Skin epidermis (tissue), 12 donors: ENCODE measurements at regions not wholly inside any gene's neighbourhood (a gene's known extent, or its start where the extent isn't known, plus 50 kb on each side); places are given as distances from the start of the nearest gene placed in this dataset.
"Not testable (repeated sequence)": the region's sequence is repeated elsewhere in the genome, so short reads cannot be mapped to it uniquely, and the experiment has no call there.

ENCODE experiments used
- H3K27ac ChIP-seq, 21 experiments: fragments of 200-600 bp; sonication (generic) in 11 of 21; one replicate each; pipeline ENCODE4 v1.5.0; 2020; ENCODE audit warnings: mild to moderate bottlenecking in 3 of 21, inconsistent platforms in 2 of 21, moderate library complexity in 2 of 21
- H3K4me3 ChIP-seq, 7 experiments: fragments of 200-600 bp; sonication (generic) in 2 of 7; one replicate each; pipeline ENCODE4 v1.5.0; 2020; ENCODE audit warnings: inconsistent platforms in 2 of 7, mild to moderate bottlenecking in 2 of 7, moderate library complexity in 1 of 7

DNA sequence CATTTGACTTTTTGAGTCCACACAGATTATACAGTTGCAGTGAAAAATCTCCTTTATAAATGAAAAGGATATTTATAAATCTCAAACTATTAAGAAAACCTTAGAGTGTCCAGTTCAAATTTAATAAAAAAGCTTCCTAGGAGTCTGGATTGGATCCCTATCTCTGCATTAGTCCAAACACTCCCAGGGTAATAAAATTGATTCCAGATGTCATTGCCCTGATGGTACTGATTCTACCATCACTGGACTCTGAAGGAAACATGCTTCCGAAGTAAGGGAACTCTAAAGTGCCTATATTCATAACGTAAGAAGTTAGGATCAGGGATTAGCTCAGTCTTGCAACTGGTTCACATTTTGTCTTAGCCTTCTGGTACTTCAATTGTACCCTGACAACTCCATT lies 1325.1 kb upstream of the MAP3K7 start:
- no peak overlapping the region for H3K4me3 ChIP-seq
- no peak overlapping the region for H3K27ac ChIP-seq

DNA sequence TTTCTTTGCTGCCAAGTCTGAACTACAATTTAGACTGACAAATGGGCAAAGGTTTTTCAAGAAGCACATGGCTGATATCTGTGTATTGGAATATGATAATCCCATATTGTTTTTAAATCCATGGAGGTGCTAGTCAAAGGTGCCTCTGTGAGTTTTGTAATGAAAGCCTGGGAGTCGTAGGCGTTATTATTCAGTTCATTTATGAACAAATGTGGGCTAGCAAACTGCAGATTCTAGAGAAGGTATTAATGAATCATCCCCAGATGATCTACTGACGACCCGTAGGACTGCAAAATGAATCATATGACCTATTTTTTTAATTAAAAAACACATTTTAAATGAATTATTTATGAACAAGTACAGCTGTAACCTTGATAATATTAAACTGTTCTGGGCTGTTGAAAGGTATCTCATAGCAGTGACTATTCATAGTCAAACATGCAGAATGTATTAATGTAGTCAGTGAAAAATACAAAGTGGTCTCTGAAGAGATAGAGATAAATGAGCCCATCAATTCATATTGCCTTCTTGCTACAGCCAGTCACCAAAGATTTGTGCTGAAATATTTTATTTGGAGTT lies 1317.8 kb upstream of the MAP3K7 start:
- H3K4me3 ChIP-seq = no peak overlapping the region
- H3K27ac ChIP-seq = no peak overlapping the region

DNA sequence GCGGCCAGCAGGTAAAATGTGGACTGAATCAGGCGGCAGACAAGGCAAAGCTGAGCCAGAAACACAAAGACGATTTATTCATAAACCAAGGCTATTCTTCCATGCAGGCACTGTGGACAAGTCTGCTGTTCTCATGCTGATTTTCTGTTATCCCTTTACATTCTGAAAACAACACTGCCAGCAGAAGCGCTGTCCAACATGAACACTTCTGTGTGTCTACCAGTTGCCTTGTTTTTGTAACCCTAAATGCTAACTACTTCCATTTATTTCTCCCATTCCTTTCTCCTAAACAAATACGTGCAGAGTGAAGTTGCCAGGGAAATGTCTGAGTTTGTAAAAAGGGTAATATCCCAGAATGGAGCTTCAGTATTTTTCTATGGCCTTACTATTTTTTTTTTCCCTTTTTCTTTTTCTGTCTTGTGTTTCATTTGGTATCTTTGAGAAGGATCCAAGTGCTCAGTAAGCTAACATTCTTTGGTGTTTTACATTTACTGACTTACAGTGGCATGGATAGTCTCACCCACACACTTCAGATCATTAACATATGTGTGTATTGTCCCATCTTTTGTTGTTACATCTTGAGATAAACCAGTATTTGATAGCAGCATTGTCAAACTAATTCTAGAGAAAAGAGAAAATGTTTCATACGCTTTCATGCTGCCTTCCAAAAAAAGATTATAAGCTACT lies 1308.9 kb upstream of the MAP3K7 start:
- H3K27ac ChIP-seq = no peak overlapping the region

DNA sequence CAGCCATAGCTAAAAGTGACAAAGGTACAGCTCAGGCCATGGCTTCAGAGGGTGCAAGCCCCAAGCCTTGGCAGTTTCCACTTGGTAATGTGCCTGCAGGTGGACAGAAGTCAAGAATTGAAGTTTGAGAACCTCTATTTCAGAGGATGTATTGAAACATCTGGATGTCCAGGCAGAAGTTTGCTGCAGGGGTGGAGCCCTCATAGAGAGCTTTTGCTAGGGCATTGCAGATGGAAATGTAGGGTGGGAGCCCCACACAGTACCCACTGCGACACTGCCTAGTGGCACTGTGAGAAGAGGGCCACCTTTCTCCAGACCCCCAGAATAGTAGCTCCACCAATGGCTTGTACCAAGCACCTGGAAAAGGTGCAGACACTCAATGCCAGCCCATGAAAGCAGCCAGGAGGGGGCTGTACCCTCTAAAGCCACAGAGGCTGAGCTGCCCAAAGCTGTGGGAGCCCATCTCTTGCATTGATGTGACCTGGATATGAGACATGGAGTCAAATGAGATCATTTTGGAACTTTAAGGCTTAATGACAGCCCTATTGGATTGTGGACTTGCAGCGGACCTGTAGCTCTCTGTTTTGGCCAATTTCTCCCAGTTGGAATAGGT lies 1299.4 kb upstream of the MAP3K7 start:
- no peak overlapping the region for H3K4me3 ChIP-seq
- no peak overlapping the region for H3K27ac ChIP-seq

More for the DNA sequence above, 1308.9 kb upstream of the MAP3K7 start:
- H3K4me3 ChIP-seq = no peak overlapping the region

DNA sequence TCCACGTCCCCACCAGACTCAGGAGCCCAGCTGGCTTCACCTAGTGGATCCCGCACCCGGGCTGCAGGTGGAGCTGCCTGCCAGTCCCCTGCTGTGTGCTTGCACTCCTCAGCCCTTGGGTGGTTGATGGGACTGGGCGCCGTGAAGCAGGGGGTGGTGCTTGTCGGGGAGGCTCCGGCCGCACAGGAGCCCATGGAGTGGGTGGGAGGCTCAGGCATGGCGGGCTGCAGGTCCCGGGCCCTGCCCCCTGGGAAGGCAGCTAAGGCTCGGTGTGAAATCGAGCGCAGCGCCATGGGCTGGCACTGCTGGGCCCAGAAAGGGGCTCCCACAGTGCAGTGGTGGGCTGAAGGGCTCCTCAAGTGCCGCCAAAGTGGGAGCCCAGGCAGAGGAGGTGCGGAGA lies 1294.9 kb upstream of the MAP3K7 start:
- H3K27ac ChIP-seq, H3K4me3 ChIP-seq: not testable (repeated sequence)

DNA sequence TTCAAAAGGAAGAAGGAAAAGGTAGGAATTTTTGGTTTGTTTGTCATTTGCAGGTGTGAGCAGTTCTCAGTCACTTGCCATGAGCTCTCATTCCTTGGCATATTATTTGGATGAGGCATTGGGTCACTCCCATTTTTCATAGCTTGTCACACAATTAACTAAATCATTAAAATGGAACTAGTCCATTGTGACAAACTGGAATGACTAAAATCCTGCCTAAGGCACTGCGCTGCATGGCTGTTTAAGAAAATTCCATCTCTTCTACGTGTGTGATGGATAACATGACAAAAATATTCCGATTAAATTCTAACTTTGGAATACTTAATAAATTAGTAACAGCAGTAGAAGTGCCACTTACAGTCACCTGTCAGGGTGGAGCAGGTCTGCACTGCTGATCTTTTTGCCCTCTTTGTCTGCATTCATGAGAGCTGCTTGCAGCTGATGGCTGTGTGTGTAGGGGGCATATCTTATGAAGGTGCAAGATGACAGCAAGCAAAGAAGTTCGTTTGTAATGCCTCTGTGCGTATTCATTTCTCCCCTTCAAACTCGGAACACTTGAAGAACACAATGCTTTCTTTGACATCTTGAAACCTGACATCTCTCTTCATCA lies 1292.6 kb upstream of the MAP3K7 start:
- Histone ChIP-seq H3K27ac (no peak overlapping the region), H3K4me3 (no peak overlapping the region)

DNA sequence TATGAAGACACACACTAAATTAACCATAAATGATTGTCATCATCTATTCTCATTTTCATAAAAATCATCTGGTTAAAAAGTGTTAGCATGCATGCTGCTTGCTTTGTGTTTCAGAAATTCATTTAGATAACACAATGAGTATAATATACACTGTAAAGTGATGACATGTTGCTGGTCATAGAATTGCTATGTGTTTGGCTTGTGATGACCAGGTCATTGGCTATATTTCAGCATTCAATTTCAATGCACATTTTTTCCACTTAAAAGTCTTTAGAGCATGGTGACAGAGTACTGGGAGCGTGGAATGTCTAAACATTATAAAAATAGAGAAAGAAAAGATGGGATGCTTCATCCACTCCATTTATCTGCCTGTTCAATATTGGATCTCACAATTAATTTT lies 1291.1 kb upstream of the MAP3K7 start:
- no peak overlapping the region for H3K4me3 ChIP-seq
- no peak overlapping the region for H3K27ac ChIP-seq

DNA sequence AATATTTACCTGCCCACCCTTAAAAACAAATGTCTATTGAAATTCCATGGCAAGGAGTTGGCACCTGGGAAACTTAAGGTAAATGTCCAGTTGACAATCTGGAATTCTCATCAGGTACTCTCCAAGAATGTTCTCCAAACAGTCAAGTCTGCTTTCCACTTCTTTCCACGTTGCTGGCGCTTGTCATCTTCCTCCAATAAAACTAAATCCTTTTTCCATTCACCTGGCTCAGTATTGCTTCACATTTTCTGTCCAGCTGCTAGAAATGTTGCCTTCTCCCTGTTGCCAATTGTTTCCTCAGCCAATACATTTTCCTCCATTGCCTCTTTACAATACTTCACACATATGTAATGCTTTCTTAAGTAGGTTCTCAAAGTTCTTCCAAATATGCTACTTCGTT lies 1288.1 kb upstream of the MAP3K7 start:
- H3K27ac ChIP-seq = no peak overlapping the region
- H3K4me3 ChIP-seq = no peak overlapping the region

DNA sequence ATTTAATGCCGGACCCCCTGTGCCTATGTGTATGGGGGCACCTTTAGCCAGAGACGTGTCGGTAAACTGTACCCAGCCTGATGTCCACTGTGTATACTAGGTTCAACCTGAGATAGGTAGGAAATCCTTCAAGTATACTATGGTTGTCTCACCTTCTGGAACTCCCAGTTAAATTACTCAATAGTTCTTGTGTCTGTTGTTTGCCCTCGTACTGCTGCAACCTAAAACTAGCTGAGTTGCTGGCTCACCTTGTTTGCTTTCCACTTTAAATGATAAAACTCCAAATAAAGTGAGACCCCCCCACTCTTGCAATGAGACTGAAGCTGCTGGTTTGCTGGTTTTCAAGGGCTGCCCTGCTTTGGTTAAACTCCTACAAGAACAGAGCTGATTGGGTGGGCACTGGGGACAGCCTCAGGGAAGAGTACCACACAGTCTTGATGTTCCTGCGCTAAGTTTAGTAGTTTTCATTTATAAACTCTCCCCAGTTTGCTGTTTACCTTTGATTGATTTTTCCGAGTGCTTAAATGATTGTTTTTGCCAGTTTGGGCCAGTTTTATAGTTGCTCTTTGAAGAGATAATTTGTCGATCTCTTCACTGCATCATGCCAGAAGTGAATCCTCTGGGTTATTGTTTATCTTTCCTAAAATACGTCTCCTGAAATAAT lies 1281.8 kb upstream of the MAP3K7 start:
- H3K4me3 ChIP-seq = no peak overlapping the region
- no peak overlapping the region for H3K27ac ChIP-seq

DNA sequence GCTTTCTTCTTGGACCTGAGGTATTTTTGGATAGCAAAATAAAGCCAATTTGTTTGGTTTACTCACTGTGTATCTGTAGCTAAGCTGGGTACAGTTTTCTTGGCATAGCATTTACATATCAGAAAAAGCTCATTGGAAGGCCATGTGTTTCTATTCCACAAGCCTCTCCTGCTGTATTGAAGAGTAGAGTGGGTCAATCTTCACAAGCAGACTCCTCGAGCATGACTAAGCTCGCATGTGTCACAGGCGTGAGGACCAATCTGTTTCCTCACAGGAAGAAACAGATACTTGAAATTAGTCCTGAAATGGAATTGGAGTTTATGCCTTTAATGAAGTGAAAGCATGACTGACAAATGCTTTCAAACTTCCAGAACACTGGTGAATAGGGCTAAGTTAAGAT lies 1279.0 kb upstream of the MAP3K7 start:
- Histone ChIP-seq H3K4me3 (no peak overlapping the region), H3K27ac (no peak overlapping the region)

DNA sequence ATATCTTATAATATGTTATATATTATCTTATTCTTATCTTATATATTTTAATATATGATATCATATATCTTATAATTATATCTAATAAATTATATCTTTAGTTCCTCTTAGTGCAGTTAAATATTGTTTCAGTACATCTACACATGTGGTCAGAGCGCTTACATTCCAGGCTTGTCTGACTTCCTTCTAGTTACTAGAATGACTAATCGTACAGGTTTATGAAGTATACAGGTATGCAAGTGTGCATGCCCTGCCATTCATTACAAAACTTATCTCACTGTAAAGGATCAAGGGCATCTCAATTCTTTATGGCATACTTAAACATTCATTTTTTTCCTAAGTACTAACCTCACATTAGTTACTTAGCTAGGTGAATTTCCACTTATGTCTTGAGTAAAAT lies 1278.0 kb upstream of the MAP3K7 start:
- Histone ChIP-seq H3K4me3 (no peak overlapping the region), H3K27ac (no peak overlapping the region)

DNA sequence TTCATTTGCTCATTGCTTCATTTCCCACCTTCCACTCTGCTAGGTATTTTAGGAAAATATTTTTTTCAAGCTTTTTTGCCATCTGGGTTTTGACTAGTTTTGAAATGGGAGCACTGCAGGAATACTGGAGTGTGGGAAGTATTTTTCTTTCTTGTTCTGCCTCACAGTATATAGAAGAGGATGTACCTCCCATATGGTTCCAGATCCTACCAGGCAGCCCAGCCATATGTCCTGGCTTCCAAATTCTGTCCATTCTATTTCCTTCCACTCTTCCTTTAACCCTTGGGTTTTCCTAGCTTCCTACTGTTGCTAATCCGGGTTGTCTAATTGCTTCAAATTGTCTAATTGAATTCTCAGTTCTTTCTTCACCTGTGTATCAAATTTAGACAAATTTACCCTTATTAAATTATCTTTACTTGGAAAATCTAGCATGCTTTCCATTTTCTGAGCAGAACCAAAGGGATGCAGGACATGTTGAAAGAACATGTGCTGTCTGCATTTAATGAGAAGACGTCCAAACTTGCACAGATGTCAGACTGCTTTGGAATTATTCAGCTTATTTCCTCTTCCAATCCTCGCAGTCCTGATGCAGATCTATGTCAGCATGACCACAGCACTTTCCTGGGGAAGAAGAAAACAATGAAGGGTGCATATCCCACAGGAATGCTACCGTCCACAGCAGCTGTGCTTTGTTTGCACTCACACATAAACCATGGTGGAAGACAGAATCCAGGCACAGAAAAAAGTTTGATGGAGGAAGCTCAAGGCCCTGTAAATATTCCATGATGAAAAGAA lies 1273.9 kb upstream of the MAP3K7 start:
- no peak overlapping the region for H3K4me3 ChIP-seq

DNA sequence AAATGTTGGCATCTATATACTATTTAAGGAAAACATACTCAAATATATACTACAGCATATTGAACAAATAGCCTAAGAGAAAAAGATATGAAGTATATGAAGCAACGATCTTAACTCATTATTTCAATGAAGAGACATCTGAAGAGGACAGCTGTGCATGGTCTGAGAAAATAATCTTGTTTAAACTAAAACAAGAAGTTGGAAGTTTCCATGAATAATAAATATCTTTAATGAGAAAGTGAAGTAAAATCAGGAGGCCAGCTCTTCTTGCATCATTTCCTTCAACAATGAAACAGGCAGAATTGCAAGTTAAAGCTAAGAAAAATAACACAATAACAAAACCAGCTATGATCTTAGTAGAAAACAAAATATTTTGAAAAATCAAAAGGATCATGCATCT lies 1265.4 kb upstream of the MAP3K7 start:
- H3K4me3 ChIP-seq = no peak overlapping the region
- H3K27ac ChIP-seq = no peak overlapping the region

More for the DNA sequence above, 1273.9 kb upstream of the MAP3K7 start:
- H3K27ac ChIP-seq = no peak overlapping the region

DNA sequence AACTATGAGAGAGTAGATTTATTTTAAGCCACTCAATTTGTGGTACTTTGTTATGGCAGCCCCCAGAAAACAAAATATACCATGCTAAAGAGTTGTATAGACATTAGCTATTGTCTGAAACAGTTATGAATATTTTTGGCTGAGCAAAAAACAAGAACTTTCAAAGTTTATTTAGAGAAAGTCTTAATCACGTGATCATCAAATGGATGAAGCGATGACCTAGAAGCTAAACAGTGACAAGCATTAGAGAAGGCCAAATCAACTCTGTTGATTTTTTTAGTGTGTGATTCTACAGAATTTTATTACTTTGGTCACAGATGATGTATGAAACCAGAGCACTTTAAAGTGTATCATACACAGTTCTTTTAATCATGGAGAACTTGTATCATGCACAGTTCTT lies 1247.9 kb upstream of the MAP3K7 start:
- H3K4me3 ChIP-seq = no peak overlapping the region

DNA sequence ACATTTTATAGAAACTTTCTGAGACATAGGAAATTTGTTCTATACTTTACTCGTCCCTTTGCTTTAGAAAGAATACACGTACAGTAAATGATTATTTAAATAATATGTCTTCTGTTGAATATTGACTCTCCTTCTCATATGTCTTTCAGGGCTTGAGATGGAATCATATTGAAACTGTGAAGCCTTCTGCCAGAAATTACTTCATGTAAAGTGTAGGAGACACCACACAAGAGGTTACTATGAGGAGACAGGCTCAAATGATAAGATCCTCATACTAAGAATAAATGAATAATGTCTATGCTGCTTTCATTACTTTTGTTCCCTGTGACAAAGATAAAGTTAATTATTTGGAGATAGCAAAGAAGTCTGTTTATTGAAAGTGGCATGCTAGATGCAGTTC lies 1240.3 kb upstream of the MAP3K7 start:
- H3K4me3 ChIP-seq = no peak overlapping the region
- no peak overlapping the region for H3K27ac ChIP-seq

More for the DNA sequence above, 1247.9 kb upstream of the MAP3K7 start:
- H3K27ac ChIP-seq = no peak overlapping the region

DNA sequence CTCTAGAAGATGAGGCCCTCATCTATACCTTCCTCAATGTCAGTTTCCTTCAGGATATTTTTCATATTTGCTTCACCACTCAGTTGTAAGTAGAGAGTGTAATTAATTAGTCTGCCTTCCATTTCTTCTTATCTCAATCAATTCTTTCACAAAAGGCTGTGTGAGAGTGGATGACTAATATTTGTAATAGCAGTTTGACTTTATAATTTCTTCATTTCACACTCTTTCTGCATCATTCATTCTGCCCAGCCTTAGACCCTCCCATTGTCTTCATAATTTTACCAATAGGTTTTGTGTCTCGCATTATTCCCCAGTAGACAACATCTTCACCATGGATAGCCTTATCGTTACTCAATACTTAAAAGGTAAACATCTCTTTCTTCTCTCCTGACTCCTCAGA lies 1239.3 kb upstream of the MAP3K7 start:
- Histone ChIP-seq H3K27ac (no peak overlapping the region), H3K4me3 (no peak overlapping the region)

DNA sequence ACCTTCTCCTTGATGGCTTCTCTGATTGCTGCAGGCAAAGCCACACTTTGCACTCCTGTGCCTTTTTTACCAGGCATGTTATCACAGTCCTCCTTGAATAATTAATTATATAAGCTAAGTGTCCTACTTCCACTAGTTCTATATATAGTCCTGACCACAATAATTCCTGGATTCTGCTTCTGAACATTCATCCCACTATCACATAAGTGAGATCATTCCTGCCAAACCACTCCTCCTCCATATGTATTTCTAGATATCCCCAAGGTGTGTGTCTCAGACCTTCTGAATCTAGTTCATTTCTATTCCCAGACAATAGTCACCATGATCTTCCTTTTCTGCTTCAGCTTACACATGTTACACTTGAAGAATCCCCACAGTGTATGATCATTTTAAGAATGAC lies 1237.5 kb upstream of the MAP3K7 start:
- Histone ChIP-seq H3K27ac (no peak overlapping the region), H3K4me3 (no peak overlapping the region)

DNA sequence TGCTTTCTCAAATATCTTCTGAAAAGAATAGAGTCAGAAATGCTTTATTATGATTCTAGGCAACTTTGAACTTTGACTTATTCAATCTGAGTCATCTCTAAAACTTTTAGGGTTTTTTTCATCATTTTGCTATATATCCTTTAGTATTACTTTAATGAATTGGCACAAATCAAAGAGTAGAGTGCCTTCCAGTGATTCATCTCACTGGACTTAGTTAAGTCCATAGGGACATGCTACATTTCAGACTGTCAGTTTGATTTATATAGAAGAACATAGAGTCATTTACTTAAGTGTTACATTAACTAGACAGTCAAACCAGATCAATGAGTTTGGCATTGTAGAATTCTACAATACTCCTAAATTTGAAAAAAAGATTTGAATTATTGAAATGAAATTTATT lies 1235.7 kb upstream of the MAP3K7 start:
- Histone ChIP-seq H3K27ac (no peak overlapping the region), H3K4me3 (no peak overlapping the region)

DNA sequence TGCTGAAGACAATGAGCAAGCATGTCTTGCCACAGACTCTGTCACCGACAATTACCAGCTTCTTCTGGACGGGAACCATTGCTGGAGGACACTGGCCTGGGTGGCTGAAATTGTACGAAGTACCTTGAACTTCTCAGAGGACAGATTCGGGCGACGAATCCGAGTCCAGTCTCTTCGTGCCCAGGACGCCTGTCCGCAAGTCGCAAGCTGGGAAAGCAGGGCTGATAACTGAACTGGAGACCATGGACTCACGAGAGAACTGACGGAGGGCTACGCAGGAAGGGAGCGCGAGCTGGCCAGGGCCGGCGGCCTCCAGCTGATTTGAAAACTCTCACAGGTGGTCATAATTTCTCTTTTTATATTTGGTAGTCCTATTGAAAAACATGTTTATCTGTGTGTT lies 1229.5 kb upstream of the MAP3K7 start:
- H3K4me3 ChIP-seq = no peak overlapping the region
- no peak overlapping the region for H3K27ac ChIP-seq

DNA sequence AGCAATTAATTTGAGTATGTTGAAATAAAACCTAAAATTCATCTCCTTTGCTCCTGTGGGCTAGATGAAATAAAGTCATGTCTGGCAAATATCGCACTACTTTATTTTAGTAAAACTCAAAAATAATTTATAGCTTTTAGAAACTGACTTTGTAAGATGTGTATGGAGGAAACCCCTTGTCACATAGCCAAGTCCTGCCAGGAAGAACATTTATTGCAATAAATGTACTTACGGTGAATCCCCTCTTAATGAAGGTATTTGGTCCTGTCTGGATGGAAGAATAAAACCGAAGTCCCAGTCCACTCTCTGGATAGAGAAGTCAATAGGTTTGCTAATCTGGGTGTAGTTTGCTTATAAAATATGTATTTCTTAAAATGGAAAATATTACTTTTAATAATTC lies 1226.8 kb upstream of the MAP3K7 start:
- H3K27ac ChIP-seq = no peak overlapping the region
- no peak overlapping the region for H3K4me3 ChIP-seq
